ENCODE measurements at regions not wholly inside any gene's neighbourhood (a gene's known extent, or its start where the extent isn't known, plus 50 kb on each side); places are given as distances from the start of the nearest gene placed in this dataset.
"Not testable (repeated sequence)": the region's sequence is repeated elsewhere in the genome, so short reads cannot be mapped to it uniquely, and the experiment has no call there.

DNA sequence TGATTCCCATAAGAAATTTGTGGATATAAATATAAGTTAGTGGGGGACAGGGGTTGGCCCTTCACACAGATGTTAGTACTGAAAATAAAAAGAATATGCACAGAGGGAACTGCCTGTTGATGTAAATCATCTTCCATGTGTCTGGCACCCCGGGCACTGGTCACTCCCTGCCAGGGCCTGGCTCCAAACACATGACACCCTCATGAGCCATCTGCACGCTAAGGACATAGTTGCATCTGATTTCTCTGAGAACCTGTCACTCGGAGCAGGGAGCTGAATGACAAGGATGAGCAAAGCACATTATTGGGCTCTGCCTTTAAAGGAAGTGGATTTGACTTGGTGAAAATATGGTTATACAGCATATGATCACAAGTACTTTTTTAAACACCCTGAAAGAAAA, 66.2 kb upstream of the TSC22D2 start:
- Mint-ChIP-seq H3K27ac (no peak overlapping the region), H3K4me1 (no peaks in the 10 kb centered on the region), H3K36me3 (ENCODE audit: low read depth) (no peaks in the 10 kb centered on the region), H3K4me3 (no peak overlapping the region), H3K9me3 (no peaks in the 10 kb centered on the region), H3K27me3 (peaks cover 28% of the 10 kb centered on the region)
- ChIA-PET POLR2A (no interaction called here), CTCF (no interaction called here)
- no peak for DNase-seq

DNA sequence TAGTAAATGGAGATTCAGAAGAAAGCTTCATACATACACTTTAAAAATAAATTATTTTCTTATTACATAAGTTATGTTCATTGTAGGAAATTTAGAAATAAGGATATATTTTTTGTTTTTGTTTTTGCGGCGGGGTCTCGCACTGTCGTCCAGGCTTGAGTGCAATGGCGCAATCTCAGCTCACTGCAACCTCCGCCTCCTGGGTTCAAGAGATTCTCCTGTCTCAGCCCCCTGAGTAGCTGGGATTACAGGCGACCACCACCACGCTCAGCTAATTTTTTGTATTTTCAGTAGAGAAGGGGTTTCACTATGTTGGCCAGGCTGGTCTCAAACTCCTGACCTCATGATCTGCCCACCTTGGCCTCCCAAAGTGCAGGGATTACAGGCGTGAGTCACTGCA, 71.7 kb upstream of the TSC22D2 start:
- H3K9me3 Mint-ChIP-seq; DNase-seq; POLR2A ChIA-PET; H3K4me1 Mint-ChIP-seq; H3K27ac Mint-ChIP-seq; H3K4me3 Mint-ChIP-seq; H3K36me3 Mint-ChIP-seq (ENCODE audit: low read depth); CTCF ChIA-PET: not testable (repeated sequence)
- H3K27me3 Mint-ChIP-seq, result peaks cover 20% of the 10 kb centered on the region

GRCh38 chr3:150335631-150336030, 72.5 kb upstream of the TSC22D2 start:
- Mint-ChIP-seq H3K27ac (no peak overlapping the region), H3K36me3 (ENCODE audit: low read depth) (no peaks in the 10 kb centered on the region), H3K4me3 (no peak overlapping the region), H3K9me3 (no peaks in the 10 kb centered on the region), H3K27me3 (peaks cover 20% of the 10 kb centered on the region), H3K4me1 (no peaks in the 10 kb centered on the region)
- CTCF ChIA-PET, result no interaction called here
- DNase-seq, result no peak
- POLR2A ChIA-PET, result no interaction called here

DNA sequence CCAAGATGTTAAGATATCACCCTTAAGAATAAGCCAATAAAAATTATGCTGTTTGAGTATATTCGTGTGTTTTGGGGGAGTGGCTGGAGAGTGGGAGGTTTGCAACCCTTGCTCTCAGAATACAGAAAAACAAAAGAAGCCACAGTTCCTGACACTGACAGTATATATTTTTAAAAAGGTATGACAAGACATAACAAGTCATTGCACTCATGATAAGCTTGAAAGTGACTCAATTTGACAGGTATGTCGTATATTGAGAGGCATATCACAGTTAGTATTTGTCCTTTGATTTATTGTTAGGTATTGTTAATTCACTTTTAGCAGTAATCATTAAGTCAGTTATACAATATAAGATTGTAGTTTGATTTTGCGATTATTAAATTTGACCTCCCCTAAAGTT, 73.1 kb upstream of the TSC22D2 start:
- no peak for DNase-seq
- Mint-ChIP-seq H3K4me3 (no peak overlapping the region), H3K9me3 (no peaks in the 10 kb centered on the region), H3K4me1 (no peaks in the 10 kb centered on the region), H3K27me3 (peaks cover 17% of the 10 kb centered on the region), H3K27ac (no peak overlapping the region), H3K36me3 (ENCODE audit: low read depth) (no peaks in the 10 kb centered on the region)
- ChIA-PET CTCF (no interaction called here), POLR2A (no interaction called here)

DNA sequence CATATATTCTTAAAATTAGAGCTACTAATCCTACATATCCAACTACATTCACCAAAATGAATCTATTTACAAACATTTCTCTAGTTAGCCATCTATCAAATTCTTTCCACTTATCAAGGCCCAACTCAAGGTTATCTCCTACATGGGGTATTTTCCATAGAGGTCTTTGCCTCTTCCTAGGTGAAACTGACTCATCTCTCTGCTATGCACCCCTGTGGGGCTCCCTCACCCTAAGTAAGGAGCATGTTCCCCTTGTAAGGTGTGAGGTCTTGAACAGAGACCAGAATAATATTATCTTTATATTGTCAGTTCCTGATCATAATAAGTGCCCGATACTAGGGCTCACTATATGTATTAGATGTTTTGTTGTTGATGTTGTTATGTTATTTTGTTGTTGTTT, 74.6 kb upstream of the TSC22D2 start:
- Mint-ChIP-seq H3K36me3 (ENCODE audit: low read depth) (no peaks in the 10 kb centered on the region), H3K4me3 (no peak overlapping the region), H3K4me1 (no peaks in the 10 kb centered on the region), H3K27ac (no peak overlapping the region), H3K9me3 (no peaks in the 10 kb centered on the region), H3K27me3 (peaks cover 6% of the 10 kb centered on the region)
- POLR2A ChIA-PET, result no interaction called here
- DNase-seq, result no peak
- CTCF ChIA-PET, result no interaction called here

DNA sequence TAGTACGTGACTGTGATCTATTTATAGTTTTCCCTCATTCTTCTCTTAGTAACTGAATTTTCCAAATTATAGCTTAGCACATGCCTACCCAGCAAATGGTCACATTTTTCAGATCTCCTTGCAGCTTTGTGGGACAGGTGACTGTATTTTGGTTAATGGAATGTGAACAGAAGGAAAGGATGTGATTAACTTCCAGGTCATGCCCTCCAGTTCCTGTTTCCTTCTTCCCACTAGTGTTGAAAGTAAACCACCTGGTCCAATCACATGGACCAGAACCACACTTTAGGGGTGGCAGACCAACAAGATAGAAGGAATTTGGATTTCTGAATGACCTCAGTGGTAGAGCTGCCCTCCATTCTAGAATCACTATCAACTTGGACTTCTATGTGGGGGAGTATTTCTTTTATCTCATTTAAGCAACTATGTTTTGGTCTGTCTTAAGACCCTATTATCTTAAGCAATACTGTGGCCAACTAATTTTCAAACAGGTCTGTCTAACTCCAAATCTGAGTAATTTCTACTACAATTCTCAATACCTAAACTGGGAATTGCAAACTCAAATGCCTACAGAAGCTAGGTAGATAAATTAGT, 76.0 kb upstream of the TSC22D2 start:
- no peaks in the 10 kb centered on the region for H3K4me1 Mint-ChIP-seq
- CTCF ChIA-PET, result no interaction called here
- H3K27me3 Mint-ChIP-seq, result peaks cover 9% of the 10 kb centered on the region
- DNase-seq, result no peak
- no peak overlapping the region for H3K27ac Mint-ChIP-seq
- no peaks in the 10 kb centered on the region for H3K9me3 Mint-ChIP-seq
- no peak overlapping the region for H3K4me3 Mint-ChIP-seq
- POLR2A ChIA-PET, result no interaction called here
- no peaks in the 10 kb centered on the region for H3K36me3 Mint-ChIP-seq (ENCODE audit: low read depth)

- Mint-ChIP-seq H3K9me3 (no peaks in the 10 kb centered on the region), H3K36me3 (ENCODE audit: low read depth) (no peaks in the 10 kb centered on the region), H3K4me3 (no peak overlapping the region), H3K4me1 (no peaks in the 10 kb centered on the region), H3K27me3 (peaks cover 9% of the 10 kb centered on the region), H3K27ac (no peak overlapping the region)
- ChIA-PET POLR2A (no interaction called here), CTCF (no interaction called here)
- DNase-seq, result no peak
Measured at GRCh38 chr3:150330872-150331271, 77.2 kb upstream of the TSC22D2 start.

DNA sequence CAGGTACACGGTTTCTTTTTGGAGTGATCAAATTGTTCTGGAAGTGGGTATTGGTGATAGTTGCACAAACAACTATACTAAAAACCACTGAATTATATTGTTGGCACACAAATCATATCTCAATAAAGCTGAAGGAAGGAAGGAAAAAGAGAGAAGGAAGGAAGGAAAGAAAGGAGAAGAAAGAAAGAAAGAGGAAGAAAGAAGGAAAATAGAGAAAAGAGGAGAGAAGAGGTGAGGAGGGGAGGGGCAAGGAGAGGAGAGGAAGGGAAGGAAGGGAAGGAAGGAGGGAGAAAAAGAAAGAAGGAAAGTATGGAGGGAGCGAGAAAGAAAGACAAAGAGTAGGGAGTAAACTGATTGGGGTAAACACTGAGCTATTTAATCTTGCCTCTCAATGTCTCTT, 77.9 kb upstream of the TSC22D2 start:
- Mint-ChIP-seq H3K27ac (no peak overlapping the region), H3K36me3 (ENCODE audit: low read depth) (no peaks in the 10 kb centered on the region), H3K4me3 (no peak overlapping the region), H3K27me3 (peaks cover 9% of the 10 kb centered on the region), H3K9me3 (no peaks in the 10 kb centered on the region), H3K4me1 (no peaks in the 10 kb centered on the region)
- no peak for DNase-seq
- ChIA-PET CTCF (no interaction called here), POLR2A (no interaction called here)

- DNase-seq, result no peak
- POLR2A ChIA-PET, result no interaction called here
- Mint-ChIP-seq H3K4me3 (no peak overlapping the region), H3K4me1 (no peaks in the 10 kb centered on the region), H3K9me3 (no peaks in the 10 kb centered on the region), H3K27me3 (peaks cover 9% of the 10 kb centered on the region), H3K27ac (no peak overlapping the region), H3K36me3 (ENCODE audit: low read depth) (no peaks in the 10 kb centered on the region)
- CTCF ChIA-PET, result interaction anchor here (0.7 kb wide), 1 partner anchor 19 kb away, joined by 3 read pairs; no protein-coding TSS in a partner anchor
Measured at GRCh38 chr3:150329408-150329807, 78.7 kb upstream of the TSC22D2 start.

DNA sequence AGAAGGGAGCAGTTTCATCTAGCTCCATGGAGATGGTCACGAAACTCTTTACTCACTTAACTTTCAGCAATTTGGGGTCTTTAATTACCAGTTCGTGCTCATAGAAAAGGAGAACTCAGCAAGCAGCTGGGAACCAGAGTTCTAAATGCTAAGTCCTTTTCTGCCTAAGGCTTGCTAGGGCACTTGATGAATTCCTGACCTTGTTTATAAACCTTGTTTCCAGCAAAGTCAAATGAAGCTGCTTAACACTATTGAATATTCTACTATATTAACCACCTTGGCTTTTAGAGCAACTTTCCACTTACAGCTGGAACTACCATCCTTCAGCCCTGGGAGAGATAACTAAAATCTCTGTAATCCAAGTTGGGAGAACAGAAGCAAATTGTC, 79.5 kb upstream of the TSC22D2 start:
- no peak for DNase-seq
- Mint-ChIP-seq H3K9me3 (no peaks in the 10 kb centered on the region), H3K4me1 (no peaks in the 10 kb centered on the region), H3K36me3 (ENCODE audit: low read depth) (no peaks in the 10 kb centered on the region), H3K27me3 (peaks cover 9% of the 10 kb centered on the region), H3K27ac (no peak overlapping the region), H3K4me3 (no peak overlapping the region)
- CTCF ChIA-PET, result interaction anchor here (0.7 kb wide), 1 partner anchor 20 kb away, joined by 3 read pairs; no protein-coding TSS in a partner anchor
- POLR2A ChIA-PET, result no interaction called here

DNA sequence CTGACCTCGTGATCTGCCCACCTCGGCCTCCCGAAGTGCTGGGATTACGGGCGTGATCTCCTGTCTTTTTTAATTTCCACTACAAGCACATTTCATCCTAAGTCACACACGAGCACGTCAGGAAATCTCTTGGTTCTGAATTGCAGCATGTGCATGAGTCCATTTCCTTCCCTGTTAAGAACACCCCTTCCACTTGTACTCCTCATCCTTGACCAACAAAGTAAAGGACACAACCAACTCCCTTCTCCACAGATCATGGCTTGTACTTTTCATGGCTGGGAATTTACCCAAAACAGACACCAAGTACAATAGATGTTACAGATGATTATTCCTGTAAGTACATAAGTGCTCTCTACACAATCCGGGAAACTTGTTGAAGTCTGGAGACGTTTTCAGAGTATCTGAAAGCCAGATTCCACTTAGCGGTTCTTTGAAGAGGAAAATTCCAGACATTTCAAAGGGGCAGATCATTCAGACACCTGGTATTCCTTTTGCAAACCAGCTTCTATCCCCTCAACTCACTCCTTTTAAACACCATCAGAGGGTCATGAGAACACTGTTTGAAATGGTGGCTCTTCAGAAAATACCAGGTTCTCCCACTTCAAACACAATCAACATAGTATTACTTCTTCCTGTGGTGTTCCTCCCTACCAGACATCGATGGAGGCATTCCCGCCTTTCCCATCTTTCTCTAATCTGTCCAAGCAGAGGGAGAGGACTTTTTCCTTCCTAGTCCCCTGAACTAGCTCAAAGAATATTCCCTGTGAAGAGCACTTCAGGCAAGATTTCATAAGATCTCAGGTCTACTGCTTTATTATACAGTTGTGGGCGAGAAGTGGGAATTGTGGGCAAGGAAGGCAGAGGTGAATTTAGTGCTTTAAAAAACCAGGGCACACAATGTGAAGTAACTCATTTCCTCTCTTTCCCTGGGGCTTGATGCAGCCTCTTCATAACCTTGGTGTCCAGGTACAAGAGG, 80.1 kb upstream of the TSC22D2 start:
- H3K4me1 Mint-ChIP-seq, result no peaks in the 10 kb centered on the region
- CTCF ChIA-PET, result no interaction called here
- no peak overlapping the region for H3K4me3 Mint-ChIP-seq
- peaks cover 9% of the 10 kb centered on the region for H3K27me3 Mint-ChIP-seq
- no peak overlapping the region for H3K27ac Mint-ChIP-seq
- no peaks in the 10 kb centered on the region for H3K36me3 Mint-ChIP-seq (ENCODE audit: low read depth)
- no peak for DNase-seq
- no peaks in the 10 kb centered on the region for H3K9me3 Mint-ChIP-seq
- POLR2A ChIA-PET, result no interaction called here

GRCh38 chr3:150324788-150325187, 83.3 kb upstream of the TSC22D2 start:
- POLR2A ChIA-PET, result no interaction called here
- Mint-ChIP-seq H3K36me3 (ENCODE audit: low read depth) (no peaks in the 10 kb centered on the region), H3K27me3 (peaks cover 9% of the 10 kb centered on the region), H3K4me1 (no peaks in the 10 kb centered on the region), H3K27ac (no peak overlapping the region), H3K4me3 (no peak overlapping the region), H3K9me3 (no peaks in the 10 kb centered on the region)
- no peak for DNase-seq
- CTCF ChIA-PET, result no interaction called here

- Mint-ChIP-seq H3K36me3 (ENCODE audit: low read depth) (no peaks in the 10 kb centered on the region), H3K4me1 (no peaks in the 10 kb centered on the region), H3K27me3 (peaks cover 9% of the 10 kb centered on the region), H3K27ac (no peak overlapping the region), H3K4me3 (no peak overlapping the region), H3K9me3 (no peaks in the 10 kb centered on the region)
- ChIA-PET POLR2A (no interaction called here), CTCF (no interaction called here)
- no peak for DNase-seq
Measured at GRCh38 chr3:150324245-150324644, 83.9 kb upstream of the TSC22D2 start.

GRCh38 chr3:150323770-150324169, 84.3 kb upstream of the TSC22D2 start:
- H3K9me3 Mint-ChIP-seq, result no peaks in the 10 kb centered on the region
- DNase-seq, result no peak
- no peak overlapping the region for H3K27ac Mint-ChIP-seq
- H3K27me3 Mint-ChIP-seq, result peaks cover 9% of the 10 kb centered on the region
- ChIA-PET CTCF (no interaction called here), POLR2A (no interaction called here)
- no peaks in the 10 kb centered on the region for H3K4me1 Mint-ChIP-seq
- H3K4me3 Mint-ChIP-seq, result no peak overlapping the region
- no peaks in the 10 kb centered on the region for H3K36me3 Mint-ChIP-seq (ENCODE audit: low read depth)
